Mesenchymal stem cell (in vitro differentiated cells and primary cell): ENCODE measurements at regions not wholly inside any gene's neighbourhood (a gene's known extent, or its start where the extent isn't known, plus 50 kb on each side); places are given as distances from the start of the nearest gene placed in this dataset.

Experiments
- DNase-seq: peaks from one replicate; pipeline ENCODE4 v3.0.0-alpha.2; 2013
- H2AFZ ChIP-seq: one replicate; pipeline ENCODE4 v1.6.1; 2013; ENCODE audit warnings: low read depth, mild to moderate bottlenecking, control low read depth, inconsistent platforms, low read length, moderate library complexity
- H2AK5ac ChIP-seq: 2 replicates; pipeline ENCODE4 v1.6.1; 2013; ENCODE audit warnings: low read length, moderate library complexity, mild to moderate bottlenecking, inconsistent platforms; ENCODE audit not compliant: severe bottlenecking
- H2BK120ac ChIP-seq: one replicate; pipeline ENCODE4 v1.6.1; 2013; ENCODE audit warnings: low read depth, mild to moderate bottlenecking, inconsistent platforms, low read length, moderate library complexity
- H2BK12ac ChIP-seq, 2 experiments: one replicate each; pipeline ENCODE4 v1.6.1; 2013; ENCODE audit warnings: inconsistent platforms in 2 of 2, low read length in 2 of 2, mild to moderate bottlenecking in 2 of 2, moderate library complexity in 2 of 2, control low read depth in 1 of 2
- H2BK15ac ChIP-seq: one replicate; pipeline ENCODE4 v1.6.1; 2013; ENCODE audit warnings: mild to moderate bottlenecking, low read depth, inconsistent platforms; ENCODE audit not compliant: poor library complexity, severe bottlenecking
- H2BK5ac ChIP-seq: 2 replicates; pipeline ENCODE4 v1.6.1; 2013; ENCODE audit warnings: low read depth, mild to moderate bottlenecking, low read length, control low read depth, inconsistent platforms; ENCODE audit not compliant: poor library complexity, severe bottlenecking
- H3K14ac ChIP-seq, 2 experiments: one replicate each; pipeline ENCODE4 v1.6.1; 2013; ENCODE audit warnings: inconsistent platforms in 2 of 2, low read length in 2 of 2, control low read depth in 1 of 2, mild to moderate bottlenecking in 1 of 2, moderate library complexity in 1 of 2
- H3K18ac ChIP-seq, 2 experiments: one replicate each; pipeline ENCODE4 v1.6.1; 2013; ENCODE audit warnings: inconsistent platforms in 2 of 2, low read length in 2 of 2, control low read depth in 1 of 2, low read depth in 1 of 2, mild to moderate bottlenecking in 1 of 2
- H3K23ac ChIP-seq, 2 experiments: one replicate each; pipeline ENCODE4 v1.6.1; 2013; ENCODE audit warnings: inconsistent platforms in 2 of 2, low read length in 2 of 2, mild to moderate bottlenecking in 2 of 2, moderate library complexity in 2 of 2, control low read depth in 1 of 2
- H3K27ac ChIP-seq: 2 replicates; pipeline ENCODE4 v1.5.1; 2013; ENCODE audit warnings: mild to moderate bottlenecking, moderate library complexity, low read length, control low read depth, inconsistent platforms; ENCODE audit not compliant: poor library complexity, severe bottlenecking
- H3K27me3 ChIP-seq, 2 experiments: 2 replicates each; pipeline versions ENCODE4 v1.6.1 to v1.7.0; 2013; ENCODE audit warnings: low read length in 2 of 2, mild to moderate bottlenecking in 2 of 2, moderate library complexity in 2 of 2, control low read depth in 1 of 2, inconsistent platforms in 1 of 2; ENCODE audit not compliant: control insufficient read depth in 1 of 2, insufficient read depth in 1 of 2
- H3K36me3 ChIP-seq, 2 experiments: 2 replicates each; pipeline versions ENCODE4 v1.6.1 to v1.7.0; 2013; ENCODE audit warnings: low read length in 2 of 2, control low read depth in 1 of 2, inconsistent platforms in 1 of 2, low read depth in 1 of 2, mild to moderate bottlenecking in 1 of 2; ENCODE audit not compliant: insufficient read depth in 2 of 2, control insufficient read depth in 1 of 2
- H3K4ac ChIP-seq, 2 experiments: one replicate each; pipeline ENCODE4 v1.6.1; 2013; ENCODE audit warnings: inconsistent platforms in 2 of 2, low read length in 2 of 2, mild to moderate bottlenecking in 2 of 2, moderate library complexity in 2 of 2, control low read depth in 1 of 2, low read depth in 1 of 2
- H3K4me1 ChIP-seq: 2 replicates; pipeline ENCODE4 v1.6.1; 2013; ENCODE audit warnings: low read depth, low read length, control low read depth; ENCODE audit not compliant: control insufficient read depth, insufficient read depth
- H3K4me2 ChIP-seq: 2 replicates; pipeline ENCODE4 v1.6.1; 2013; ENCODE audit warnings: low read length, mild to moderate bottlenecking, inconsistent platforms; ENCODE audit not compliant: poor library complexity, severe bottlenecking
- H3K4me3 ChIP-seq, 2 experiments: 2 replicates each; pipeline versions ENCODE4 v1.5.1 to v1.7.0; 2013; ENCODE audit warnings: low read length in 2 of 2, mild to moderate bottlenecking in 2 of 2, control low read depth in 1 of 2, low read depth in 1 of 2; ENCODE audit not compliant: insufficient read depth in 1 of 2
- H3K79me1 ChIP-seq: replicated peaks from 2 replicates; pipeline ENCODE4 v1.6.1; 2013; ENCODE audit warnings: mild to moderate bottlenecking, control low read depth, low read length, inconsistent platforms; ENCODE audit not compliant: poor library complexity, severe bottlenecking
- H3K9ac ChIP-seq: 2 replicates; pipeline ENCODE4 v1.7.0; 2013; ENCODE audit warnings: mild to moderate bottlenecking, low read length, moderate library complexity
- H3K9me3 ChIP-seq: 2 replicates; pipeline ENCODE4 v1.7.0; 2013; ENCODE audit warnings: mild to moderate bottlenecking, low read length; ENCODE audit not compliant: control insufficient read depth
- H4K8ac ChIP-seq: one replicate; pipeline ENCODE4 v1.6.1; 2013; ENCODE audit warnings: inconsistent platforms, mild to moderate bottlenecking, low read length, moderate library complexity
- H4K91ac ChIP-seq: one replicate; pipeline ENCODE4 v1.6.1; 2013; ENCODE audit warnings: mild to moderate bottlenecking, low read length, inconsistent platforms
- WGBS: methylation state at CpG from one replicate; pipeline ENCODE4 v1.1.7; 2013; ENCODE audit warnings: mixed read lengths; 5-methylcytosine and 5-hydroxymethylcytosine counted together

- Histone ChIP-seq H3K14ac (no peak overlapping the region), H3K4me2 (no peak overlapping the region), H3K23ac (no peak overlapping the region), H3K4ac (no peak overlapping the region), H3K4me3 (no peak overlapping the region), H3K27ac (no peak overlapping the region), H3K9ac (no peak overlapping the region), H3K36me3 (no peaks in the 10 kb centered on the region), H4K91ac (no peak overlapping the region), H3K18ac (no peak overlapping the region), H2BK120ac (no peak overlapping the region), H2BK5ac (no peak overlapping the region), H2AK5ac (no peak overlapping the region), H2AFZ (no peak overlapping the region), H3K4me1 (no peaks in the 10 kb centered on the region), H2BK12ac (no peak overlapping the region), H3K79me1 (no peaks in the 10 kb centered on the region), H2BK15ac (no peak overlapping the region), H3K9me3 (peaks cover 23% of the 10 kb centered on the region), H3K27me3 (peaks cover 0 to 8% of the 10 kb centered on the region in 2 experiments), H4K8ac (no peak overlapping the region)
- DNase-seq = no peak
- WGBS = 73% methylated on average over 9 of the region's 10 CpGs
Observed at GRCh38 chr21:32917362-32918135, 108.2 kb upstream of the OLIG2 start.

DNA sequence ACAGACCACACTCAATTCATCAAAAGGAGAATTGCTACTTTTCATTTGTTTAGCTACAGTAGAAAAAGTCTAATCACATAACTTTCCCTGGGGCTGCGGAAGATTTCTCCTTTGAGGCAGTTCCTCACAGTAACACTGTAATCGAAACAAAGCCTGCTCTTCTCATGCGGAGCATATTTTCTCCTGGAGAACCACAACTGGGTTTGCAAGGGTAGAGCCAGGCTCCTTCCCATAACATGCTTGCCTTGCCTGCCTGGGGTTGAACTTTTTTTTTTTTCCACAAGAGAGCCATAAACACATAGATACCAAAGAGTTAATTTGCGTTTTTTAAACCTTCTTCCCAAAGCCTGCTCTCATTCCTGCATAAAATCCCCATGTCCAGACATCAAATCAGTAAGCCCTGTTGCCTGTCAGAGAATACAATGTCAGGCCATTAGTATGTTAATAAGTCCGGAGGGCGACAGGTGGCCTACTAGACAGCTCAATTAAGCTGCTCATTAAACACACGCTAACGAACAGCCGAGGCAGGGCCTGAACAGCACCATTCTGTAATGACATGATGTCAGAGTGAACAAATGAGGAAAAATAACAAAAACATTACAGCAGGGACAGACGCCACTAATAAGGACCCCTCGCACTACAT, 107.1 kb upstream of the OLIG2 start:
- Histone ChIP-seq H3K18ac (no peak overlapping the region), H3K9me3 (peaks cover 29% of the 10 kb centered on the region), H2BK12ac (no peak overlapping the region), H3K4me3 (no peak overlapping the region), H3K4ac (no peak overlapping the region), H3K79me1 (no peaks in the 10 kb centered on the region), H3K27me3 (peaks cover 0 to 8% of the 10 kb centered on the region in 2 experiments), H3K36me3 (no peaks in the 10 kb centered on the region), H2BK15ac (no peak overlapping the region), H3K9ac (no peak overlapping the region), H3K4me1 (no peaks in the 10 kb centered on the region), H4K91ac (no peak overlapping the region), H2BK5ac (no peak overlapping the region), H3K14ac (no peak overlapping the region), H3K4me2 (no peak overlapping the region), H2AFZ (no peak overlapping the region), H4K8ac (no peak overlapping the region), H2AK5ac (no peak overlapping the region), H3K27ac (no peak overlapping the region), H2BK120ac (no peak overlapping the region), H3K23ac (no peak overlapping the region)
- DNase-seq = no peak
- 80% methylated on average over 11 of the region's 11 CpGs for WGBS

- no peak overlapping the region for H3K23ac ChIP-seq
- H2AK5ac ChIP-seq = no peak overlapping the region
- H3K9ac ChIP-seq = no peak overlapping the region
- no peak for DNase-seq
- peaks cover 0 to 8% of the 10 kb centered on the region in 2 experiments for H3K27me3 ChIP-seq
- no peaks in the 10 kb centered on the region for H3K79me1 ChIP-seq
- WGBS = 80% methylated on average over 5 of the region's 5 CpGs
- H3K4ac ChIP-seq = no peak overlapping the region
- no peak overlapping the region for H2AFZ ChIP-seq
- no peak overlapping the region for H3K27ac ChIP-seq
- no peak overlapping the region for H2BK12ac ChIP-seq
- no peaks in the 10 kb centered on the region for H3K36me3 ChIP-seq
- H3K4me2 ChIP-seq = no peak overlapping the region
- H3K18ac ChIP-seq = no peak overlapping the region
- H3K9me3 ChIP-seq = peaks cover 46% of the 10 kb centered on the region
- H3K14ac ChIP-seq = no peak overlapping the region
- H3K4me3 ChIP-seq = no peak overlapping the region
- no peak overlapping the region for H4K8ac ChIP-seq
- H2BK5ac ChIP-seq = no peak overlapping the region
- no peak overlapping the region for H2BK120ac ChIP-seq
- H3K4me1 ChIP-seq = no peaks in the 10 kb centered on the region
- no peak overlapping the region for H2BK15ac ChIP-seq
- H4K91ac ChIP-seq = no peak overlapping the region
Observed at GRCh38 chr21:32920474-32920873, 105.3 kb upstream of the OLIG2 start.

- no peak overlapping the region for H2AFZ ChIP-seq
- H2BK15ac ChIP-seq = no peak overlapping the region
- no peak overlapping the region for H3K4me2 ChIP-seq
- H3K36me3 ChIP-seq = no peaks in the 10 kb centered on the region
- H3K9ac ChIP-seq = no peak overlapping the region
- H3K79me1 ChIP-seq = no peaks in the 10 kb centered on the region
- H3K4ac ChIP-seq = no peak overlapping the region
- H4K8ac ChIP-seq = no peak overlapping the region
- H3K27me3 ChIP-seq = peaks cover 0 to 8% of the 10 kb centered on the region in 2 experiments
- H3K23ac ChIP-seq = no peak overlapping the region
- H2BK120ac ChIP-seq = no peak overlapping the region
- no peak overlapping the region for H3K14ac ChIP-seq
- no peak overlapping the region for H3K27ac ChIP-seq
- WGBS = 34% methylated on average over 5 of the region's 7 CpGs
- no peak overlapping the region for H2AK5ac ChIP-seq
- no peak overlapping the region for H2BK5ac ChIP-seq
- H4K91ac ChIP-seq = no peak overlapping the region
- peaks cover 41% of the 10 kb centered on the region for H3K9me3 ChIP-seq
- no peak for DNase-seq
- H3K4me1 ChIP-seq = no peaks in the 10 kb centered on the region
- H2BK12ac ChIP-seq = no peak overlapping the region
- H3K4me3 ChIP-seq = no peak overlapping the region
- H3K18ac ChIP-seq = no peak overlapping the region
Observed at GRCh38 chr21:32921632-32922230, 104.0 kb upstream of the OLIG2 start.
